Erythroblast (primary cell): ENCODE measurements at regions not wholly inside any gene's neighbourhood (a gene's known extent, or its start where the extent isn't known, plus 50 kb on each side); places are given as distances from the start of the nearest gene placed in this dataset.
"Not testable (repeated sequence)": the region's sequence is repeated elsewhere in the genome, so short reads cannot be mapped to it uniquely, and the experiment has no call there.

Experiments
- DNase-seq, 2 experiments: peaks; one replicate each; lab custom pipeline; 2025; lab: John Stamatoyannopoulos, UW
- GATA1 ChIP-seq: IDR thresholded peaks from 2 replicates; pipeline ENCODE4 v1.6.1; 2011; ENCODE audit warnings: low read depth, mild to moderate bottlenecking, control low read depth, low read length, moderate library complexity
- POLR2A ChIP-seq: IDR thresholded peaks from 2 replicates; pipeline ENCODE4 v1.6.1; 2011; ENCODE audit warnings: mild to moderate bottlenecking, low read length

DNA sequence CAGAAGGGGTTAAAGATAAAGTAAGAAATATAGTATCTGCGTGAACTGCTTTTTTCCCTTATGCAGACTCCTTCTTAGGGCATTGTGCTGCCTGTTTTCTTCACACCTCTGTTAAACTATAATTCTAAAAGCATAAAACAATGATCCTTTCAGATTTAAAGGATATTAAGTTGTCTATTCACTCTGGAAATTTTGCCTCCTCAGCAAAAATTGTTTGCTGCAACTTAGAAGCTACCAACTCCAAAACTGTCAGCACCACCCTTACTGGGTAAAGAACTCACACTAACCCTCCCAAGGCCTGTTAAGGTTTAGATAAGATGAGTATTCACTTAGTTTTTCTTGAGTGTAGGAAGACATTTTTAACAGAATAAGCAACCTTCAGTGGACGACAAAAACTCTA, 259.5 kb downstream of the KDM5D start:
- peak in 1 of 2 experiments; percentile 0 for DNase-seq
- TF ChIP-seq GATA1, result no peak
- TF ChIP-seq POLR2A, result no peak

DNA sequence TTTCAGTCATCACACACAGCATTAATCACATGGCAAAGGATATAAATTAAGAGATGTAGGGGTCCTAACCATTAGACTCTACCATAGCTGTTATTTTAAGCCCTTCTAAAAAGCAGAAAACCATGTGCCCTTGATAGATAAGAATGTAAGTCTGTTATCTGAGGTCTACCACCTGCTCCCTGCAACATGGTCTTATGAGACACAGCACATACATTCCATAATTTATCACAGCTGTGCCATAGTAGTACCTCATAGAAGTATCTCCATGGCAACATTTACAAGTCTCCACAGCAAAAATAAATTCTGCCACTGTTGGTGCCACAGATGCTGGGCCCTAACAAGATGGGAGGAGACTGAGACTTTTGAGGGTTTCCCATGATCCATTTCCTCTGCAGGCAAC, 265.4 kb downstream of the KDM5D start:
- TF ChIP-seq GATA1, result no peak
- no peak for TF ChIP-seq POLR2A
- peak; percentile 34 to 68 for DNase-seq

DNA sequence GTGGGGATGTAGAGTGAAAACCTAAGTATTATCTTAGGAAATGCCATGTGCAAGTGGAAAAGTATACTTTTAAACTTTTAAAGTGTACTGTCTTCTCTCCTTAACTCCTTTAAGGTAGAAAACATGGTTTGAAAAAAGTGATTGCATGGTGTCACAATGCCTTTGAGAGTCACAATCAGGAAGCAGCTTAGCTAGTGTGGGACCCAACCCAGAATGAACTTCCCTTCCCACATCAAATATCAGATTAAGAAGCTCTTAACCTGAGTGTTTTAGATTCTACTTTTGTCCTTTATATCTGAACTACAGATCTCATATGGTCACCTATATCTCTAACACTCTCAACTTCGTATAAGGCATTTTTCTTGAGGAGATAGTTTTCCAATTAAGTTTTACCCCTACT, 266.6 kb downstream of the KDM5D start:
- no peak for TF ChIP-seq GATA1
- no peak for TF ChIP-seq POLR2A
- DNase-seq, result no peak

DNA sequence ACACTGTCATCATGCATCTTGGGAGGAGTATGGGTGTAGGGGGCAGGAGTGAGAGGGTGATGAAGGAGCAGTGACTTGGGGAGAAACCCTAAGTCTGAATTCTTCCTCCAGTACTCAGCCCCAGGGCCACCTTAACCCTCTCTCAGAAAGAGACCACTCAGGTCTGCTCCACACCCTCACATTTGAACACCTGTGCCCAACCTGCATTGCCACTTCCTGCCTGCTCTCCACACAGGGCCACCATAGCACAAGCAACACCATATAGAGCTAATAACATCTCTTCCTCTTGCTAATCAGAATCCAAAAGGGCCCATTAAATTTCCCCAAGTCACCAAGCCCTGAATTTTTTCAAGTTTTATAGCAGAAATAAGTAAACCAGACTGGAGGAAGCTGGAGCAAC, 278.7 kb downstream of the KDM5D start:
- TF ChIP-seq POLR2A, result no peak
- no peak for TF ChIP-seq GATA1
- no peak for DNase-seq

DNA sequence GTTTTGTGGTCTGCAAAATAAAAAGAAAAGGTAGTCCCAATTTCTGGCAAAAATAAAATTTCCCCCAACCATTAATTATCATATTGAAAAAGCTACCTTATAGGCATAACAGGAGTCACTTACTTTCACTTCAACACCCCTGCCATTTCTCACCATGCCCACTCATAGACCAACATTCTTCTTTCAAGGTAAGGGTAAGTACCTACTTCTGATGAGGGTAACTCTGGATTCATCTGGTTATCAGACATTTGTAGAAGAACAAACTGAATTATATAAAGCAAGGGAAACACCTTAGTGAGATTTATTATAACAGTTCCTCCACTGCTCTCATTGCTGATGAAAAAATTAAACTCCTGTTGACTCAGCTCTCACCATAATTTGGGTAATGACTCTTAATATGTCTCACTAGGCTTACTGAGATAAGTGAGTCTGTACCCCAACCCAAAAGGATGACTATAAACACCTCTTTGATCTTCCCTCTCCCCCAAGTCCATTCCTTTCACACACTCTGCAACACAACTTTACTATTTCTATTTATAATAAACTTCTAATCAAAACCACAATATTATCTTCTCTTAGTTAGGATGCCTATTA, 287.6 kb downstream of the KDM5D start:
- DNase-seq, result no peak
- TF ChIP-seq POLR2A (no peak), GATA1 (no peak)

DNA sequence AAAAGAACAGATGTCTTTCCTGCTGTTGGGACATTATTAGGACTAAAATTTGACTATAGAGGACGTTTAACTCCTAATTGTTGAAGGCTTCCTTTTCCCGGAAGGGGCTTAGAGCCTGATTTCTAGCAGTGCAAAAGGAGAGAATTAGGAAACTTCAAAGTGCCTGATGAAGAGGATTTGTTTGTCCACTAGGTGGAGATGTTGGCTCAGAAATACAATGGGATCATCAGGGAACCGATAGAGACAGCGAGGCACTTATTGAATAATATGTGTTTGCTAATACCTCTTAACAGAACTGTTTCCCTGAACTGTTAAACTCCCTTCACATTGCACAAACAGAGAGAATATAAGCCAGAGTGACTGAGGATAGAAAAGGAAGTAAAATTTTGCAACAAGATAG, 311.5 kb downstream of the KDM5D start:
- peak; percentile 53 to 68 for DNase-seq
- TF ChIP-seq POLR2A, result no peak
- no peak for TF ChIP-seq GATA1

DNA sequence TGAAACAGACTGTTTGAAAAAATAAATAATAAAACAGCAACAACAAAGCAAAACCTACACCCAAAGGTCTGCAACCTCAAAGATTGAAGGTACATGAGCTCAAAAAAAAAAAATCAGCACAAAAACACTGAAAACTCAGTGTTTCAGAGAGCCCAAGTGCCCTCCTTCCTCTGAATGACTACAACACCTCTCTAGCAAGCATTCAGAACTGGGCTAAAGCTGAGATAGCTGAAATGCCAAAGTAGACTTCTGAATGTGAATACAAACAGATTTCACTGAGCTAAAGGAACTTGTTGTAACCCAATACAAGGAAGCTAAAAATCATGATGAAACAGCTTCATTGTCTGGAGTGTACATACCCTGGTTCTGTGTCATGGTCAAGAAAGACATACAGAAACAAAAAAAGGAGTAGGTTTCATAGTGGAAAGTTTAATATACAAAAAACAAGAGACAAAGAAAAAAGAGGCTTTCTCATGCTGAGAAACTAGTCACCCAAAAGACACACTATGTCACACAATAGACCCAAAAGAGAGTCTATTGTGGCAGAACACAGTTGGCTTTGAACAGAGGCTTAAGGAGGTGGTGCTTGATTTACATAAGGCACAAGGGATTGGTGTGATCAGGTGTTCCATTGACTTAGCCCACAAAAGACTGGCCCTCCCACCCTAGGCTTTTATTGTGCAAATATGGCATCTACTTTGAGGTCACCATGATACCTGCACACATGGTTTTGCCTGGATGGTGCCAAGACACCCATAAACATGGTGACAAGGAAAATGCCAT, 316.6 kb downstream of the KDM5D start:
- no peak for DNase-seq
- TF ChIP-seq POLR2A (no peak), GATA1 (no peak)

DNA sequence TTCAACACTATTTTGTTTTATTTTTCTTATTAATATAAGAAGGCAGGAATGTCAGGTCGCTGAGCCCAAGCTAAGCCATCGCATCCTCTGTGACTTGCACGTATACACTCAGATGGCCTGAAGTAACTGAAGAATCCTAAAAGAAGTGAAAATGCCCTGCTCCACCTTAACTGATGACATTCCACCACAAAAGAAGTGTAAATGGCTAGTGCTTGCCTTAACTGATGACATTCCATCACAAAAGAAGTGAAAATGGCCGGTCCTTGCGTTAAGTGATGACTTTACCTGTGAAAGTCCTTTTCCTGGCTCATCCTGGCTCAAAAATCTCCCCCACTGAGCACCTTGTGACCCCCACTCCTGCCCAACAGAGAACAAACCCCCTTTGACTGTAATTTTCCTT, 317.3 kb downstream of the KDM5D start:
- DNase-seq, result not testable (repeated sequence)

DNA sequence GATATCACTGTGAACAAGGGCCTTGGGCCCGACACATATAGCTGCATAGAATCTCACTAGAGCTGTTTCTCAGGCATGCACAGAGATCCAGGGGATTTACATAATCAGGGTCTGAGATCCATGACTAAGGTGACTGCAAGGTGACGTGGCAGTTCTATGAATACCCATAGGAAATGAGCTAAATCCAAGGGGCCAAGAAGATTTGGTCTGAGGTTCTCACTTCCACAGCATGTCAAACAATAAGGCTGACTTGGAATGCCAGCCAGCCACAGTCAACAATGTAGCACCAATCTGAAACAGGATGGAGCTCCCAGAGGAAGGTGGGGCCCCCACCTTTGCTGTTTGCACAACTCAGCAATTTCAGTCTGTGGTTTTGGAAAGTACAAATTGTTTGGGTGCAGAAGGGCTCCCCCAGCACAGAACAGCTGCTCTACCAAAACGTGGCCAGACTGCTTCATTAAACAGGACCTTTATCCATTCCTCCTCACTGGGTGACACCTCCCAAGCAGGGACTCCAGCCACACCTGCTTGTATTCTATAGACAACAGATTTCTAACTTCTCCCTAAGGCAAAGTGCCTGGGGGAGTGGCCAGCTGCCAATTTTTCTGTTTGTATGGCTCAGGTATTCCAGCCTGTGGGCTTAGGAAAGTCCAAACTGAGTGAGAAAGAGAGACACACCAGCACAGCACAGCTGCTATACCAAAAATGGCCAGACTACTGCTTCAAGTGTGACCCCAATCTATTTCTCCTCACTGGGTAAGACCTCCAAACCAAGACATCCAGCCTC, 333.4 kb downstream of the KDM5D start:
- no peak for TF ChIP-seq GATA1
- TF ChIP-seq POLR2A, result no peak
- no peak for DNase-seq

DNA sequence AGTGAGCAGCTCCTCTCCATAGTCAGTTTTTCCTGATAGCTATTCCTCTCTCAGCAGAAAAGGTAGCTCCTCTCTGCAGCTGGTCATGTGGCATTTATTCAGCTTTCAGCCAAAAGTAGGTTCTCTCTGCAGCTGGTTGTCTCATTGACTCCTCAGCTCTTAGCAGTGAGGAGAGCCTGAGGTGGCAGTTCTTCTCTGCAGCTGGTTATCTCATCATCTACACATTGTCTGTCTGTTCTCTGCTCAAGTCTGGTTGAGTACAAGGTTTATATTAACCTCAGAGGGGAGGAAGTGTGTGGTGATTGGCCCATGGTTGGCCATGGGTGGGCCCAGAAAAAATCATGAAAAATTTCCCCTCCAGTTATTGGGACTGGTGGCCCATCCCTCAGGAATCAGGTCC, 338.3 kb downstream of the KDM5D start:
- DNase-seq, result no peak
- TF ChIP-seq POLR2A (no peak), GATA1 (no peak)

DNA sequence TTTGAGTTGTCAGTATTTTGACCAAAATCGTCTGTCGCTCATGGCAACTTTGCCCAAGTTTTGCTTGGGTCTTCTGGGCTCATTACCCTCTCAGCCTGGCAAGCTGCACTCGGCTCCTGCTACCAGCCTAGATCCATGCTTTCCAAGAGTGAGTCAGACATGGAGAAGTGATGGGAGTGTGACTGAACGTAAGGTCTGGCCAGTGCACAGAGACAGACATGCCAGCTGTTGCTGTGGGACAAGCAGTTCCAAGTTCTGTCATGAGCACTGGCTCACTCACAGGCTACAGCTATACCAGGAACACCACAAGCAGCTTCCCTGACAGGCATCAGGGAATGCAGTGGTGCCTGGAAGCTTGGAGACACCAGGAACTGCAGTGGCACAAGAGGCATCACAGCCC, 338.9 kb downstream of the KDM5D start:
- no peak for DNase-seq
- TF ChIP-seq GATA1 (no peak), POLR2A (no peak)

DNA sequence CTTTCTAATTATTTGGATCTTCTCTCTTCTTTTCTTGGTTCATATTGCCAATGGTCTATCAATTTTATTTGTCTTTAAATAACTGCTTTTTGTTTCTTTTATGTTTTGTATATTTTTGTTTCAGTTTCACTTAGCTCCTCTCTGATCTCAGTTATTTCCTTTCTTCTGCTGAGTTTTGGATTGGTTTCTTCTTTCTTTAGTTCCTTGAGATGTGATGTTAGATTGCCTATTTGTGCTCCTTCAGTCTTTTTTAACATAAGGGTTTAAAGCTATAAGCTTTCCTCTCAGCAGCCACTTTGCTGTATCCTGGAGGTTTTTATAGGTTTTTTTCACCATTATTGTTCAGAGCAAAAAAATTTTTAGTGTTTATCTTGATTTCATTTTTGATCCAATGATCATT, 351.6 kb downstream of the KDM5D start:
- DNase-seq, result no peak

DNA sequence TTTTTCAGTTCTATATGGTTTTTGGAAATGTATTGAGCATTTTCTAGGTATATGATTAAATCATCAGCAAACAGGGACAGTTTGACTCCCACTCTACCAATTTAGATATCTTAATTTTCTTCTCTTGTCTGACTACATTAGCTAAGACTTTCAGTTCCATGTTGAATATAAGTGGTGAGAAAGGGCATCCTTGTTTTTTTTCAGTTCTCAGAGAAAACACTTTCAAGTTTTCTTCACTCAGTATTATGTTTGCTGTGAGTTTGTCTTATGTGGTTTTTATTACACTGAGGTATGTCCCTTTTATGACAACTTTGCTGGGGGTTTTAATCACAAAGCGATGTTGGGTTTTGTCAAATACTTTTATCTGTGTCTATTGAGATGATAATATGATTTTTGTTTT, 352.6 kb downstream of the KDM5D start:
- DNase-seq, result no peak
- TF ChIP-seq GATA1 (no peak), POLR2A (no peak)

More for the DNA sequence above, 351.6 kb downstream of the KDM5D start:
- TF ChIP-seq GATA1 (no peak), POLR2A (no peak)

DNA sequence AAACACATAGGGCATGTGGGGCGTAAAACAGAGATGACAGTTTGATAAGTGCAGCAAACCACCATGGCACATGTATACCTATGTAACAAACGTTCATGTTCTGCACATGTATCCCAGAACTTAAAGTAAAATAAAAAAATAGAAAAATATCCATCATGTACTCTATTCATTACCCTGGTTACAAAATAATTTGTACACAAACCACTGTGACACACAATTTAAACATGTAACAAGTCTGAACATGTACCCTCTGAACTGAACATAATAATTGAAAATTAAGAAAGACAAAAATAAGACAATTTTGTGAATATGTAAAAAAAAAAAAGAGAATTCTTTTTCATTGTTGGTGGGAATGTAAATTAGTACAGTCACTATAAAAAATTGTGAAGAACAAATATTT, 379.2 kb downstream of the KDM5D start:
- TF ChIP-seq GATA1, result no peak
- TF ChIP-seq POLR2A, result no peak
- DNase-seq, result no peak

DNA sequence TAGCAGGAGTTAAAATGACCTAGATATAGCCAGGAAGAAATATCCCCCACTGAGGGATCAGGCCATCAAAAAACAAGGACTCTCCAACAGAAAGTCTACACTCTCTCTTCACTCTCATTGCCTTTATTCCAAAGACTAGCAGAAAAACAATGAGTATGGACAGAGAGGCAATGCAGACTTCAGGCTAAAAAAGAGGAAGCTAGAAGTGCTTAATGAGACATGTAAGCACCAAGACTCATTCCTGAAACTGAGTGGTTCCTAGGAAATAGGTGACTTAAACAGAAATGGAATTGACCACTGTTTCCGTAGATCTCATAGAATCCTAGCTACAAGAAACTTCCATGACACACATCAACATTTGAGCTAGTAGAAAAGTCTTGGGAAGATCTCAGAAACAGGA, 387.3 kb downstream of the KDM5D start:
- no peak for DNase-seq
- TF ChIP-seq POLR2A (no peak), GATA1 (no peak)
